ENCODE measurements at regions not wholly inside any gene's neighbourhood (a gene's known extent, or its start where the extent isn't known, plus 50 kb on each side); places are given as distances from the start of the nearest gene placed in this dataset.

DNA sequence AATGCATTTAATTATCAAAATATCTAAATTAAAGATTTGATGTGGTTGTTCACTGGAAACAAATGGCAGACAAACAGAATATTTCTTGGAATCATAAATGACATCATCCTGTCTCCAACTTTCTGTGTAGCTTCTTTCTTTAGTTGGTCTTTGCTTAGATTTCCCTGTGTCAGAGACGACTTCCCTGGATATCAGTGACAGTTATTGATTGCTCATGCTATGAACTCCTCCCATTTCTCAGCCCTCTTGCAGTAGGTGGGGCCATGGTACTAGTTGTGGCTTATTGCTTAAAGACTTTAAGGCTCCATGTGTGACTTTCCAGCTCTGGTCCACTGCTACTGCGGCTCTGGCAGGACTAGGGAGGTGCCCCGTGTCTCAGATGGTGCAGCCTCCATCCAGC, 592.6 kb downstream of the MTRR start:
- no peak for TF ChIP-seq EZH2 (IDR thresholded peaks at IDR 0.05; ENCODE audit: borderline replicate concordance)
- TF ChIP-seq, protein P1, sequence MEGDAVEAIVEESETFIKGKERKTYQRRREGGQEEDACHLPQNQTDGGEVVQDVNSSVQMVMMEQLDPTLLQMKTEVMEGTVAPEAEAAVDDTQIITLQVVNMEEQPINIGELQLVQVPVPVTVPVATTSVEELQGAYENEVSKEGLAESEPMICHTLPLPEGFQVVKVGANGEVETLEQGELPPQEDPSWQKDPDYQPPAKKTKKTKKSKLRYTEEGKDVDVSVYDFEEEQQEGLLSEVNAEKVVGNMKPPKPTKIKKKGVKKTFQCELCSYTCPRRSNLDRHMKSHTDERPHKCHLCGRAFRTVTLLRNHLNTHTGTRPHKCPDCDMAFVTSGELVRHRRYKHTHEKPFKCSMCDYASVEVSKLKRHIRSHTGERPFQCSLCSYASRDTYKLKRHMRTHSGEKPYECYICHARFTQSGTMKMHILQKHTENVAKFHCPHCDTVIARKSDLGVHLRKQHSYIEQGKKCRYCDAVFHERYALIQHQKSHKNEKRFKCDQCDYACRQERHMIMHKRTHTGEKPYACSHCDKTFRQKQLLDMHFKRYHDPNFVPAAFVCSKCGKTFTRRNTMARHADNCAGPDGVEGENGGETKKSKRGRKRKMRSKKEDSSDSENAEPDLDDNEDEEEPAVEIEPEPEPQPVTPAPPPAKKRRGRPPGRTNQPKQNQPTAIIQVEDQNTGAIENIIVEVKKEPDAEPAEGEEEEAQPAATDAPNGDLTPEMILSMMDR (IDR thresholded peaks at IDR 0.05; ENCODE audit: poor library complexity) = no peak
